HG02870 (cell line): ENCODE measurements at regions not wholly inside any gene's neighbourhood (a gene's known extent, or its start where the extent isn't known, plus 50 kb on each side); places are given as distances from the start of the nearest gene placed in this dataset.

Experiments used
- ATAC-seq: cut with Tn5 transposase; IDR thresholded peaks from one replicate; pipeline ENCODE4 v1.9.1; 2021; ENCODE audit warnings: mild to moderate bottlenecking, moderate library complexity; ENCODE audit not compliant: unreplicated experiment

DNA sequence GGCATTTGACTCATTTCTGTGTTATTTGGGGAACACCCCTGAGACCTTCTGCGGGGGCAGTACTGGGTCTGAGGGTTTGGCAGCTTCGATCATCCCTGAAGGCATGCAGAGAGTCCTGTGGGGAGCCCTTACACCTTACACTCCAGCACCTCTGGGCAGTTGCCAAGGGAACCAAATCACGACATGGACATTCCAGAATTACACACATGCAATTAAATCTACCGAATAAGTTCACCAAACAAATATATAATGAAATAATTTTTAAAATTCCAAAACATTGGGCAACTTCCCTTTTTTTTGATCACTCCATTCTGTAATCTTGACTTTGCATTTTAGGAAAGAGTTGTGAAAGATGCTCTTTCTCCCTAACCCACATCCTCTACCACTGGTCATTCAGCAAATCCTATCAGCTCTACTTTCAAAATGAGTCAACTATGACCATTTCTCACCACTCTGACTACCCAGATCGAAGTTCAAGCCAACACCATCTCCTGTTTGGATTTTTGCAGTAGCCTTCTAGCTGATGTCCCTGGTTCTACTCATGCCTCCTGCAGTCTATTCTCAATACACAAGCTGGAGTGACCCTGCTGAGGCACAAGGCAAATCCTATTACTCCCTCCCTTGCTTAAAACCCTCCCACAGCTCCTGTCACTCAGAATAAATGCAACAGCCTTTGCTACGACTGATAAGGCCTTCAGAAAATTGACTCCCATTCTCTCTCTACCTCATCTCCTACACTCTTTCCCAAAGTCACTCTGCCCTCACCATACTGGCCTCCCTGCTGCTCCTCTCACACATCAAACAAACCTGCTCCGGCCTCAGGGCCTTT lies 533.3 kb downstream of the HACE1 start:
- peak; percentile 64 for ATAC-seq

DNA sequence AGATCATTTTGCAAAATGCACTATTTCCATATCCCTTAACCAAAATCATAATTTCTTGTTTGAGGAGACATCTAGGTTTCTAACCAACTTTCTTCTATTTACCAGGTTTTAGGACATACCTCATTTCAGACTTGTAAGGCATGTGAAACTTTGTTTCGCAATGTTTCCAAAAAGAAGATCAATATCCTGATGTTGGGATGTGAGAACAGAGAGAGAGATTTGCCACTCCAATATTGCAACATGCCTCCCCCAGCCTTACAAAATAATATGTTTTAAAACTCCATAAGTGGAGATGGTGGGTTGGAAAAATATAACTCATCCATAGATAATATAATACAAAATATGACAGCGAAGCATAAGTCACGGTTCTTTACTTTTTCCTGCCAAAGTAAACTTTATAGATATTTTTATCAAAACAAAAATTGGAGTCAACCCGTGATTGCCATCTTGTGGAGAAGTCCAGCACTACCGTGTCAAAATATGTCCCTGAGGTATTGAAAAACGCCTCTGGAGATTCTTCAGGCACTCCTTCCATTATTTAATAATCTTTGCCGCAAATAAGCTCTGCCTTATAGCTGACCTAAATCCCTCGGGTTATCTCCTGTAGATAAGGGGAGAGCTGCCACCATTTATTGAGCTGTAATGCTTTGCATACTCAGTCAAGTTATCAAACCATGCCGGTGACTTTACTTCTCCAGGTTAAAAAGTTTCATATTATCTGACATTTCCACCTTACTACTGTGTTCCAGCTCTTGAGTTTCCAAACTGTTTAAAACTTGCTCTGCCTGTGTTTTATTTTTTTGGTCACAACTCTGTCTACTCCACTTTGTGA lies 534.2 kb downstream of the HACE1 start:
- ATAC-seq, result no peak

DNA sequence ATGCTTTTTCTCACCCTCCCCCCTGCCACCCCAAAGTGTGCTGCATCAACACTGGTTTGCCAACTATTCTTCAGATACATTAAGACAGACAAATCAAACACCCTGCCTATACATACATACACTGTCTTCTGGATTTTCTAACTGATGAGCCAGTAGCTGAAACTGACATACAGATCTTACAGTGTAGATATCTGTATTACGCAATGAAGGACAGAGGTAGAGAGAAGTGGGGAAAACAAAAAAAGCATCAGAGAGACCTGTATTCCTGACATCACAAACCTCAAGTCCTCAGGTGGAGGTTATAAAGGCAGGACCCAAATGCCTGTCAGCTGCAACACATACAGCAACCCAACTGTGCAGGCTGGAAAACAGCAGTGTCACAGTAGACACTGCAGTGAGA lies 535.4 kb downstream of the HACE1 start:
- ATAC-seq, result no peak

DNA sequence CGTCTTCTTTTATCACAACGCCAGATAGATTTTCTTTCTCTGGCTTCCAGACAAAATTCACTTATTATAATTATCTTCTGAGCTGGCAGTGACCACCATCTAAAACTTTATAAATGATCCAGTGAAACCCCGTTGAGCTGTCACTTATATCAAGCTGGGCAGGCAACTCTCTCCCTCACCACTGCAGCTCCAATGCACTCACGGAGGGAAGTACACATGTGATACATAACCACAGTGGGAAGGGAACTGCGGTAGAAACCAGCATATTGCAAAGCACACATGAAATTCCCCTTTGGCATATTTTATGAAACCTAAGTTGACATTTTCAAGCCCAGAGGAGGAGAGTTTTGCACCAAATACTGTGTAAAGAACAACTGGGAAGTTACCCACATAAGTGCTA lies 536.9 kb downstream of the HACE1 start:
- no peak for ATAC-seq

DNA sequence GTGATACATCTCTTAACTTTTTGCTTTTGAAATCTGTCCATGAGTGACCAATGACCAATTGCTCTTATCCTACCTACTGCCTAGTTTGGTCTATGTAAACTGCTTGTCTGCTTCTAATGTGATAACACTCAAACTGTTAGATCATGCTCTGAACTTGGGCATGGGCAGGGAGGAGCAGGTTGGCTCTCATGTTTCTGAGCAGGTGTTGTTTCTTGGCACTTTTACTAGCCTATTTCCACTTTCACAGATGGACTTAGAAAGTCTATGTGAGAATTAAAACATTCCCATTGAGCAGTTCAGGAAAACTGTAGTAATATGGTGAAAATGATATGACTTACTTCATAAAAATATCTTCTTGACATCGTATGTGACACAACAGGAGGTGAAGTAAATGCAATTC lies 538.4 kb downstream of the HACE1 start:
- ATAC-seq, result no peak

DNA sequence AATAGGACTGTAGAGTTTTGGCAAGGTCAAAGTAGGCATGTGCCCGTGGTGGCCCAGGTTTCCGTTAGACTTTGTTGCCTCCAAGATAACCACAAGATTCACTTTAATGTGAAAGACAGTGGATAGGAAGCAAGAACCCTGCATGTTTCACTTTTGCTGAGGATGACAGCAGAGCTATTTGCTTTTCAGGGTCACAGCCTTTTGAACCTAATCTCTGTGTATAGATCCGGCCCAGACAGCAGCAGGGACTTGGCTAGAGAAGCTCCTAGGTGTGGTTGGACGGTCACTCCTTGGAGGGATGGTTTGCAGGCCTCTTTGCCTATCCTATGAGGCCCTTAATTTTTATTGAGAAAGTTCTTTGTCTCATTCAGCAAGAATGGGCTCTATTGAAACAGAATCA lies 538.8 kb downstream of the HACE1 start:
- ATAC-seq, result no peak

DNA sequence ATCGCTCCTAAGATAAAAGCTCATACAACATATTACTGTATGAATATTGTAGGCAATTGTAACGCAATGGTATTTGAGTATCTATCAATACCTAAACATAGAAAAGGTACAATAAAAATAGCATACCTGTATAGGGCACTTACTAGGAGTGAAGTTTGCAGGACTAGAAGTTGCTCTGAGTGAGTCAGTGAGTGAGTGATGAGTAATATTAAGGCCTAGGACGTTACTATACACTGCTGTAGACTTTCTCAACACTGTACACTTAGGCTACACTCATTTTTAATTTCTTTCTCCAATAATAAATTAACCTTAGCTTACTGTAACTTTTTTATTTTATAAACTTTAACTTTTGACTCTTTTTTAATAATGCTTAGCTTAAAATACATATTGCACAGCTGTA lies 546.9 kb downstream of the HACE1 start:
- no peak for ATAC-seq

DNA sequence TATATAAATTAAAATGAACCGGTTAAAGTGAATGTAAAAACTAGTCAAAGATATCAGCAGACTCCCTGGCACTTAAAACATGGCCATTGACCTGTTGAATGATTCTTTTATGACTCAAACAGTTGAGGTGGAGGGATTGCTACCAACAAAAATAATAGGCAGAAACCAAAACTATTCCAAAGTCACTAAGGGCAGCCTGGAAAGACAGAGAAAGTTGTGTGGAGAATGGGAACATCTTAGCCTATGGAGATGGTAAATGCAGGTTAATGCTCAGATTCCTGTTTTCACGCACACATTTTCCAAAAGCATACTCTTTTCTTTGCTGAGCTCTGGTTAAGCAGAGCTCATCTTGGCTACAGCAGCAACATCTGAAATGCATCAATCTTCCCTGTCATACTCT lies 553.5 kb downstream of the HACE1 start:
- ATAC-seq, result no peak

DNA sequence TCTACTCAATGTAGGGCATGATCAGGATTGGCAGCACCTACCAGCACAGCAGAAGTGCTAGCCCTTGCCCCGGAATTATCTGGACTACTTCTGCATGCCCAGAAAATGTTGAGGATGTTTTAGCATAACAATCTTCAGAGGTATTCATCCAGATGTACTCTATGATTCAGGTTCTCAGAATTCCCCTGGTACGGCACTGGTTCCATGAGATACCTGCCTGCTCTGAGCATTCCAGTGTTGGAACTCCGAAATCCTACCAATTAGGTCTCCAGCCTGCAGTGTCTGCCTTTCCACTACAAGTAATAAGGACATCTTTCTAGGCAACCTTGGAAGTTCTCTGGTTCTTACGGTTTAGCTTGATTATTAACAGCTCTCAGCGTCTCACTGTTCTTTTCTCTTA lies 554.5 kb downstream of the HACE1 start:
- no peak for ATAC-seq

DNA sequence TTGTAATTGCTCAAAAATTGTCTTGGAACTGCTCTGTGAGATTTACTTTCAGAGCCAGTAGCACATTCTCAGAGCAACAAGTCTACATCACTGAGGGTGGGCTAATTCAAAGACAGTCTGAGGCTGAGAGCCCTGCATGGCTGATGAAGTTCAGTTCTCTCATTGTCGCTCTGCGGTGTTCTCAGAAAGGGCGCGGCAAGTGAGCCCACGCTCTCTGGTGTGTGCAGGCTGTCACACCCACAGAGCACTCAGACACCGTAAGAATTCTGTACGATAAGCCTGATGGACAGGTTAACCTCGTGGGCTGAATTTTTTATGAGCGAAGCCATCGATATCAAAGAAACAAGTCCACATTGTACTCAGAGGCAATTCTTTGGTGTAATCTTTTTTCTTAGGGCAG lies 557.8 kb downstream of the HACE1 start:
- ATAC-seq, result no peak

DNA sequence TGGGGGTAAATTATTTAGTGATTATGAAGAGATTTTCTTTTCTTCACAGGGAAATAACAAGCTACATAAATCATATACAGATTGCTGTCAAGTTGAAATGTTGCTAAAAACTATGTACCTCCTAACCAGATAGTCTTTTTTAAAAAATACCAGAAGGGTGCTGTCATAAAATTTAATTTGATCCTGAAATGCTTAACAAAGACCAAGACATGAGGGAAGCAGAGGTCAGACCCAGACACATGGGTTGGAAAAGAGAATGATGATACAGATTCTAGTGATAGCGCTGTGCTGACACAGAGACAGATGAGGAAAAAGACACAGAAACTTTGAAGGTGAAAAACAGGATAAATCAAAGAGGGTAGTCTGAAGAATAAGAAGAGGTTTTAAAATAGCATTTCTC lies 573.1 kb downstream of the HACE1 start:
- no peak for ATAC-seq

DNA sequence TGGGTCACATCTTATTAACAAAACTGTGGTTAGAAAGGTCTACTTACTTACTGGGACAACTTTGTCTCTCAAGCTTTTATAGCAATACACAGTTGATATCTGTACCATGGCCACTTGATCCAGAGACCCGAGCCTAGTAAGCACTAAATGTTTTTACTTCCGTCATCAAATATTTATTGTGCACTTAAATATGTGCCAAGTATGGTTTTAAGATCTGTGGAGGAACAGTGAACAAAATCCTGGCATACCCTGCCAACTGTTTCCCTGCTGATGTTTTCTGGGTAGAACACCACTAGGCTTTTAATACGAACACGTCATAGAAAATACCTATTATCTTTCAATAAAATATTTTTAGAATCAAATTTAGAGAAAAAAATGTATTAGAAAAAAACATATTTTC lies 574.8 kb downstream of the HACE1 start:
- no peak for ATAC-seq

DNA sequence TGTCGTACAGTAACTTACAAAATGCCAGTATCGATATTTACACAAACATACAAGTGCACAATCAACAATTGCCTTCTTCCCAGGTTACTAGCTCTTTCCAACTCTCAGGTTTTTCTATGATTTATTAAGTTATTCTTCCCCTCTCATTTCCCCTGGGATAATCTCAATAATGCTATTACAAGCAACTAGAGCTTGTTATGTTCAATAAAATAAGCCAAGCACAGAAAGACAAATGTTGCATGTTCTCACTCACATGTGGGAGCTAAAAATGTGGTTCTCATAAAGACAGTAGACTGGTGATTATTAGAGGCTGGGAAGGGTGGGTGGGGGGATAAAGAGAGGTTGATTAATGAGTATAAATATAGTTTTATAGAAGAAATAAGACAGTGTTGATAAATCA lies 577.1 kb downstream of the HACE1 start:
- ATAC-seq, result no peak

DNA sequence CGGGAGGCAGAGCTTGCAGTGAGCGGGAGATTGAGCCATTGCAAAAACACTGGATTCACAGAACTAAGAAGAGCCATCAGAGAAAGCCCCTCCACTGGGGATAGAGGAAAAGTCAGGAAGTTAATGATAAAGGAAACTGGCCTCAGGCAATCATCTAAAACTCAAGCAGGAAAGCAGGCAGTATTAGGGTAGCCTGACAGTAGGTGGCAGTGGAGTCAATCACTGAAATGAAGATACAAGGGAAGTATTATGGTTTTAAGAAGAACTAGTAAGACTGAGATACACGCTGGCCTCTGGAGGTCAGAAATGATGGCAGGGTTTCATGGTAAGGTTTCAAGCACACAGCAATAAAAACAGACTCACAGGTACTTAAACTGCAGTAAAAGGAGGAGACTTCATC lies 578.3 kb downstream of the HACE1 start:
- no peak for ATAC-seq

DNA sequence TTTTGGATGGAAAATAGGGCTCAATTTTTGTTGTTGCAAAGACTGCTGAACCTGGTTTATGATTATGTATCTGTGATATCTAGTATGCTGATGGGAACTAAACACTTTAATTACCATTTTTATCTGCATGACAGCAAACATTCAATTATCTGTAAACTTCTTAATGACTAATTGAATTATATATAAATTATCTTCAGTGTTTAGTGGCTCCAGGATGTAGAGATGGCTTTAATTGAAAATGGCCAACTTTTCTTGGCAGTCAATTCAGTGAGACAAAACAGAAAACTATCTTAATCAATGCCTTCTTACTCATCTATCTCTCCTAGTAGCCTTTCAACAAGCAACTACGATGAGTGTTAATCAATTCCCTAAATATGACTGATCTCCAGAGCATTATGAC lies 591.3 kb downstream of the HACE1 start:
- ATAC-seq, result no peak

DNA sequence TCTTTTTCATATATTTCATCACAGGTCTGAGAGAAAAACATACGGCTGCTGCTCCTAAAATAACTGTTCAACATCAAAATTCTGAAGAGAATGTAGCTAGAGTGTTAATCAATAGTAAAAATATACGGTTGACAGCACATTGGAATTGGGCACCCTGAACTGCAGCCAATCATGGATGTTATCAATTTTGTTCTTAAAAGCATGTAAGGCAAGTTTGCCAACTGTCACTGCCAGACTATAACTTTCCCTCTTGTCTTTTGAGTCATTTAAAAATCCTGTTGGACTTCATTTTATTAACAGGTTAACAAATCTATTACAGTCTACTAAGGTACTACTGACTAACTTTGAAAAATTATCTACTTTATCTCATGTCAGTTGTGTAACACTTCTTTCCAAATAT lies 592.8 kb downstream of the HACE1 start:
- no peak for ATAC-seq

DNA sequence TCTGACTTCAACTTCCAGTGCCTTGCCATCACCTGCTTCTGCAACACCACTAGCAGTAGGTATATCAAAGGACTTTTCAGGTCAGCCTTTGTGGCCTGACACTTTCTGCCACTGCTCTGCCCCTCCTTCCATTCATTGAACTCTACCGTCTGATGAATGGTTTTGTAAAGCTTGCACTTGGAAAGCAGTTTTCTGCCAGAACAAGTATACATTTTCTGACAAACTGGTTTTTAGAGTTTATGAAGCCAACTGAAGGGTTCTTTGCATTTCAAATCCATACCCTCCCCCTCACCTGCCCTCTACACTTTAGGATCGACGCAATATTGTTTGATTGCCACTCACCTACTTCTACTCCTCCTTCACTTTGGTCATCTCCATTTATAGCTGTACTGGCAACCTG lies 603.1 kb downstream of the HACE1 start:
- no peak for ATAC-seq

DNA sequence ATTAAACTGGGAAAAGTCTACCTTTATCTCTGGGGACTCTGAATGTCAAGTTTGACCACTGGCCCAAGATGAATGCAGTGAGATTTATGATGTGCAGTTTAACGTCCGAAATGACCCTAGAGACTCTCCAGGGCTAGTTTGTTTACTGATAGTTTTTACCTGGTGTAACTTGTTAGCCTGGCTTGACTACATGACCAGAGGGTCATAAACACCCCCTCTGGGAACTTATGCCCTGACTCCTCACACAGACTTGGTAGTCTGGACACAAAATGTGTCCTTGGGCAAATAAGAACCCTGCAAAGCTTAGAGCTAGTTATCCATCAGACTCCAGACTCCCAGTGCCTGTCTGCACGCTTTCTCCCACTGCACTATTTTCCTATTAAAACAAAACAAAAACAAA lies 606.5 kb downstream of the HACE1 start:
- ATAC-seq, result no peak

DNA sequence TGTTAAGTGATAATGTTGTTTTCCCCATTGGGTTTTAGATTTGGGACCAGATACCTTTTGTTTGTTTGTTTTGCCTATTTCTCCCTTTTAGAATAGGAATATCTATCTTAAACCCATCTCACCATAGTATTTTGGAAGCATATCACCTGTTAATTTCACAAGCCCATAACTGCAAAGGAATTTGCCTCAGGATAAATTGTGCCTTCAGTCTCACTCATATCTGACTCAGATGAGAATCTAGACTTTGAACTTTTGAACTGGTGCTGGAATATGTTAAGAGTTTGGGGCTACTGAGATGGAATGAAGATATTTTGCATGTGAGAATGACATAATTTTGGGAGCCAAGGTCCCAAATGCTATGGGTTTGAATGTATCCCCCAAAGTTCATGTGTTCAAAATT lies 607.4 kb downstream of the HACE1 start:
- ATAC-seq, result no peak

DNA sequence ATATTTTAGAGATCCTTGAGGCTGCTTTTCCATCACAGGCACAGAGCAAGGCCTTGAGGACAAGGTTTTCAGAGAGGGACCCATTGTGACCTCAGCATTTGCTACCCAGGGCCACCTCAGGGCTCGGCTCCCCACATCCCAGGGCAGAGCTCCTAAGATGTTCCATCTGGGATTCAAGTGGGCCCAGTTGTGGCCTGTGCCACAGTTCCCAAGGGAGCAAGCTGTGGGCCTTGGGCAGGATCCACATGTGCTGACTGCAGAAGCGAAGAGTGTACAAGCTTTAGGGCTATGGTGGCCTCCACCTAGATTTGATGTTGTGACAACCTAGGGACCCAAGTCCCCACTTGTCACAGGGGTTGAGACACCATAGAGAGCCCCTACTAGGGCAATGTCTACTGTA lies 608.1 kb downstream of the HACE1 start:
- ATAC-seq, result no peak

DNA sequence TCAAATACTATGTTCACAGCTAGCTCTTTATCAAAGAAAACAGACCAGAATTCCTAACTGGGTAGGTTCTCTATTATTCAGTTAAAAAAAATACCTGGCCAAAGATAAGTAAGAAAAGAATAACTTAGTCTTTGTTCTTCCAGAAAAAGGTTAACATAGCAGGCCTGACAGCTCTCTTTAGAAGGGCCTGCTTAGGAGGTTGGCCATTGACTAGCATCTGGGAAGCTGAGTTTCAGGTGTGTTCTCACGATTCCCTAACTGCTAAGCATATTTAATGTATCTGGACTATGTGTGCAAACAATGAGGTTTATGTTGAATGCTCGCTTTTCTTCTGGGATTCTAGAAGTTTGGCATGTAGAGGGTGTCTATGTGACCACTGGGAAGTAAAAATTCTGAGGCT lies 618.9 kb downstream of the HACE1 start:
- no peak for ATAC-seq

DNA sequence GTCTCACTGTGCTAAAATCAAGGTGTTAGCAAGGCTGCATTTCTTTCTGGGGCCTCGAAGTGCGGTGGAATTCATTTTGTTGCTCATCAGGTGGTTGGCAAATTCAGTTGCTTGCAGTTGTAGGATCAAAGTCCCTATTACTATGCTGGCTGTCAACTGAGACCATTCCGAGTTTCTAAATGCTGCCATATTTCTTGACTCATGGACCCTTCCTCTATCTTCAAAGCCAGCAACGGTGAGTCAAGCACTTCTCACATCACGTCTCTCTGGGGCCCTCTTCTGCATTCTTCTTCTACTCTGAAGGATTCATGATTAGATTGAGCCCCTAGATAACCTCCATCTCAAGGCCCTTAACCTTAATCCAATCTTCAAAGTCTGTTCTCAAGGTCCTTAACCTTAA lies 619.7 kb downstream of the HACE1 start:
- ATAC-seq, result no peak
